SJSA1 (cell line): ENCODE measurements at regions not wholly inside any gene's neighbourhood (a gene's known extent, or its start where the extent isn't known, plus 50 kb on each side); places are given as distances from the start of the nearest gene placed in this dataset.

Experiments
- DNase-seq, 2 experiments: peaks; one replicate each; pipeline ENCODE4 v3.0.0-alpha.2; 2015 to 2020; ENCODE audit warnings: low spot score in 2 of 2, low read depth in 1 of 2
- H3K27ac ChIP-seq: fragments of 250-450 bp; sonication (Bioruptor Pico); 2 replicates; pipeline ENCODE4 v1.5.1; 2020; ENCODE audit warnings: mild to moderate bottlenecking, moderate library complexity
- H3K27me3 ChIP-seq: fragments of 250-450 bp; sonication (Bioruptor Pico); replicated peaks from 2 replicates; pipeline ENCODE4 v1.5.1; 2020; ENCODE audit warnings: mild to moderate bottlenecking, moderate library complexity
- H3K36me3 ChIP-seq: fragments of 250-450 bp; sonication (Bioruptor Pico); 2 replicates; pipeline ENCODE4 v1.5.1; 2020; ENCODE audit warnings: mild to moderate bottlenecking
- H3K4me1 ChIP-seq: fragments of 250-450 bp; sonication (Bioruptor Pico); replicated peaks from 2 replicates; pipeline ENCODE4 v1.6.1; 2021; ENCODE audit warnings: mild to moderate bottlenecking
- H3K4me3 ChIP-seq: fragments of 250-450 bp; sonication (Bioruptor Pico); 2 replicates; pipeline ENCODE4 v1.5.1; 2020; ENCODE audit warnings: mild to moderate bottlenecking
- H3K9me3 ChIP-seq: fragments of 250-450 bp; sonication (Bioruptor Pico); replicated peaks from 2 replicates; pipeline ENCODE4 v1.5.1; 2020; ENCODE audit warnings: mild to moderate bottlenecking

GRCh38 chr7:67794544-67794943 is 797.9 kb downstream of the TYW1 start:
- Histone ChIP-seq H3K4me1 (no peaks in the 10 kb centered on the region), H3K27ac (no peak overlapping the region)

GRCh38 chr7:67803789-67804188 is 807.2 kb downstream of the TYW1 start:
- Histone ChIP-seq H3K27ac (no peak overlapping the region), H3K36me3 (no peaks in the 10 kb centered on the region), H3K9me3 (no peaks in the 10 kb centered on the region; the same call in none of the 2 replicates)

More at GRCh38 chr7:67794544-67794943, 797.9 kb downstream of the TYW1 start:
- no peak for DNase-seq
- Histone ChIP-seq H3K36me3 (no peaks in the 10 kb centered on the region), H3K27me3 (no peaks in the 10 kb centered on the region), H3K4me3 (no peak overlapping the region), H3K9me3 (no peaks in the 10 kb centered on the region; the same call in 1 of the 2 replicates)

GRCh38 chr7:67805921-67806471 is 809.4 kb downstream of the TYW1 start:
- H3K27me3 ChIP-seq = no peaks in the 10 kb centered on the region
- H3K4me1 ChIP-seq = no peaks in the 10 kb centered on the region
- H3K9me3 ChIP-seq = no peaks in the 10 kb centered on the region; the same call in none of the 2 replicates
- H3K36me3 ChIP-seq = no peaks in the 10 kb centered on the region
- DNase-seq = no peak
- no peak overlapping the region for H3K27ac ChIP-seq
- H3K4me3 ChIP-seq = no peak overlapping the region

More at GRCh38 chr7:67803789-67804188, 807.2 kb downstream of the TYW1 start:
- no peaks in the 10 kb centered on the region for H3K4me1 ChIP-seq
- DNase-seq = no peak
- H3K27me3 ChIP-seq = no peaks in the 10 kb centered on the region
- H3K4me3 ChIP-seq = no peak overlapping the region

- Histone ChIP-seq H3K4me1 (no peaks in the 10 kb centered on the region), H3K36me3 (no peaks in the 10 kb centered on the region), H3K27me3 (no peaks in the 10 kb centered on the region), H3K27ac (no peak overlapping the region), H3K4me3 (no peak overlapping the region), H3K9me3 (no peaks in the 10 kb centered on the region; the same call in none of the 2 replicates)
- DNase-seq = no peak
These were observed 811.2 kb downstream of the TYW1 start for GRCh38 chr7:67807826-67808225.

GRCh38 chr7:67809586-67809985 is 813.0 kb downstream of the TYW1 start:
- DNase-seq = no peak
- Histone ChIP-seq H3K36me3 (no peaks in the 10 kb centered on the region), H3K4me3 (no peak overlapping the region), H3K4me1 (no peaks in the 10 kb centered on the region), H3K27ac (no peak overlapping the region), H3K9me3 (no peaks in the 10 kb centered on the region; the same call in 1 of the 2 replicates), H3K27me3 (no peaks in the 10 kb centered on the region)

- Histone ChIP-seq H3K27me3 (no peaks in the 10 kb centered on the region), H3K4me3 (no peak overlapping the region), H3K36me3 (no peaks in the 10 kb centered on the region), H3K9me3 (0 out of 2 replicates have a peak, but pooled peaks cover 2% of the 10 kb centered on the region), H3K4me1 (no peaks in the 10 kb centered on the region), H3K27ac (no peak overlapping the region)
- no peak for DNase-seq
These were observed 817.1 kb downstream of the TYW1 start for GRCh38 chr7:67813621-67814292.

GRCh38 chr7:67817481-67817880 is 820.8 kb downstream of the TYW1 start:
- no peaks in the 10 kb centered on the region for H3K4me1 ChIP-seq
- no peaks in the 10 kb centered on the region for H3K36me3 ChIP-seq
- H3K27ac ChIP-seq = no peak overlapping the region
- H3K27me3 ChIP-seq = no peaks in the 10 kb centered on the region
- H3K4me3 ChIP-seq = no peak overlapping the region
- no peak for DNase-seq
- H3K9me3 ChIP-seq = peaks cover 8% of the 10 kb centered on the region; the same call in 1 of the 2 replicates

GRCh38 chr7:67821116-67821515 is 824.5 kb downstream of the TYW1 start:
- Histone ChIP-seq H3K27ac (no peak overlapping the region), H3K4me1 (no peaks in the 10 kb centered on the region), H3K4me3 (no peak overlapping the region), H3K27me3 (no peaks in the 10 kb centered on the region), H3K9me3 (peaks cover 10% of the 10 kb centered on the region; the same call in 1 of the 2 replicates), H3K36me3 (no peaks in the 10 kb centered on the region)
- DNase-seq = no peak

GRCh38 chr7:67823345-67823744 is 826.7 kb downstream of the TYW1 start:
- H3K4me3 ChIP-seq = no peak overlapping the region
- no peaks in the 10 kb centered on the region for H3K4me1 ChIP-seq
- H3K9me3 ChIP-seq = peaks cover 8% of the 10 kb centered on the region; the same call in 1 of the 2 replicates
- H3K27me3 ChIP-seq = no peaks in the 10 kb centered on the region
- H3K36me3 ChIP-seq = no peaks in the 10 kb centered on the region
- no peak for DNase-seq
- no peak overlapping the region for H3K27ac ChIP-seq

GRCh38 chr7:67825356-67825755 is 828.7 kb downstream of the TYW1 start:
- Histone ChIP-seq H3K27me3 (no peaks in the 10 kb centered on the region), H3K9me3 (0 out of 2 replicates have a peak, but pooled peaks cover 2% of the 10 kb centered on the region), H3K36me3 (no peaks in the 10 kb centered on the region), H3K4me1 (no peaks in the 10 kb centered on the region), H3K4me3 (no peak overlapping the region), H3K27ac (no peak overlapping the region)
- no peak for DNase-seq

GRCh38 chr7:67841896-67842295 is 845.3 kb downstream of the TYW1 start:
- H3K27ac ChIP-seq = no peak overlapping the region
- H3K27me3 ChIP-seq = no peaks in the 10 kb centered on the region
- no peak overlapping the region for H3K4me3 ChIP-seq
- H3K36me3 ChIP-seq = no peaks in the 10 kb centered on the region
- H3K9me3 ChIP-seq = no peaks in the 10 kb centered on the region
- H3K4me1 ChIP-seq = no peaks in the 10 kb centered on the region
- DNase-seq = no peak

- Histone ChIP-seq H3K9me3 (no peaks in the 10 kb centered on the region), H3K27me3 (no peaks in the 10 kb centered on the region), H3K4me3 (no peak overlapping the region), H3K27ac (no peak overlapping the region), H3K4me1 (no peaks in the 10 kb centered on the region), H3K36me3 (no peaks in the 10 kb centered on the region)
- DNase-seq = no peak
These were observed 845.9 kb downstream of the TYW1 start for GRCh38 chr7:67842571-67842970.

- no peak for DNase-seq
- H3K9me3 ChIP-seq = no peaks in the 10 kb centered on the region
- no peaks in the 10 kb centered on the region for H3K4me1 ChIP-seq
- no peaks in the 10 kb centered on the region for H3K36me3 ChIP-seq
- H3K4me3 ChIP-seq = no peak overlapping the region
- H3K27ac ChIP-seq = no peak overlapping the region
- H3K27me3 ChIP-seq = no peaks in the 10 kb centered on the region
These were observed 846.5 kb downstream of the TYW1 start for GRCh38 chr7:67843001-67843565.

GRCh38 chr7:67843615-67844014 is 847.0 kb downstream of the TYW1 start:
- Histone ChIP-seq H3K27me3 (no peaks in the 10 kb centered on the region), H3K27ac (no peak overlapping the region), H3K4me3 (no peak overlapping the region), H3K36me3 (no peaks in the 10 kb centered on the region), H3K4me1 (no peaks in the 10 kb centered on the region), H3K9me3 (no peaks in the 10 kb centered on the region)
- DNase-seq = no peak
